GM19397 (cell line): ENCODE measurements at regions not wholly inside any gene's neighbourhood (a gene's known extent, or its start where the extent isn't known, plus 50 kb on each side); places are given as distances from the start of the nearest gene placed in this dataset.
A peak's percentile ranks its signal among the peaks of the same experiment; 100 is the strongest.

Experiments used
- ATAC-seq: cut with Tn5 transposase; IDR thresholded peaks from one replicate; pipeline ENCODE4 v1.9.1; 2021; ENCODE audit warnings: mild to moderate bottlenecking, moderate library complexity; ENCODE audit not compliant: unreplicated experiment

- ATAC-seq, result no peak
Measured at GRCh38 chr11:19525714-19526113, 186.9 kb upstream of the NAV2 start.

- ATAC-seq, result peak; percentile 49
Measured at GRCh38 chr11:19525276-19525675, 187.4 kb upstream of the NAV2 start.

- ATAC-seq, result no peak
Measured at GRCh38 chr11:19524171-19524671, 188.4 kb upstream of the NAV2 start.

- ATAC-seq, result no peak
Measured at GRCh38 chr11:19520681-19521080, 192.0 kb upstream of the NAV2 start.

- no peak for ATAC-seq
Measured at GRCh38 chr11:19519912-19520641, 192.6 kb upstream of the NAV2 start.

- no peak for ATAC-seq
Measured at GRCh38 chr11:19519353-19519752, 193.3 kb upstream of the NAV2 start.

- no peak for ATAC-seq
Measured at GRCh38 chr11:19513253-19513652, 199.4 kb upstream of the NAV2 start.

GRCh38 chr11:19512618-19513017 lies 200.0 kb upstream of the NAV2 start:
- no peak for ATAC-seq

- no peak for ATAC-seq
Measured at GRCh38 chr11:19511413-19512183, 201.0 kb upstream of the NAV2 start.

- no peak for ATAC-seq
Measured at GRCh38 chr11:19511066-19511412, 201.6 kb upstream of the NAV2 start.

GRCh38 chr11:19510468-19510867 lies 202.2 kb upstream of the NAV2 start:
- ATAC-seq, result no peak

GRCh38 chr11:19509215-19509614 lies 203.4 kb upstream of the NAV2 start:
- no peak for ATAC-seq

- no peak for ATAC-seq
Measured at GRCh38 chr11:19508165-19508564, 204.5 kb upstream of the NAV2 start.

- ATAC-seq, result no peak
Measured at GRCh38 chr11:19506816-19507486, 205.7 kb upstream of the NAV2 start.

GRCh38 chr11:19502691-19503253 lies 209.9 kb upstream of the NAV2 start:
- no peak for ATAC-seq

GRCh38 chr11:19501631-19502030 lies 211.0 kb upstream of the NAV2 start:
- ATAC-seq, result no peak

- no peak for ATAC-seq
Measured at GRCh38 chr11:19499999-19500398, 212.6 kb upstream of the NAV2 start.

- ATAC-seq, result no peak
Measured at GRCh38 chr11:19499026-19499669, 213.5 kb upstream of the NAV2 start.

- ATAC-seq, result no peak
Measured at GRCh38 chr11:19493446-19494213, 219.0 kb upstream of the NAV2 start.
